Body of pancreas (tissue), 4 donors: ENCODE measurements at regions not wholly inside any gene's neighbourhood (a gene's known extent, or its start where the extent isn't known, plus 50 kb on each side); places are given as distances from the start of the nearest gene placed in this dataset.

Experiments
- ATAC-seq: fragments of 150-250 bp; one replicate; pipeline ENCODE4 v1.9.1; 2016
- DNase-seq, 4 donors: peaks; one replicate each; pipeline ENCODE4 v3.0.0-alpha.2; 2019
- H3K27ac ChIP-seq, 4 donors: fragments of 200-600 bp; sonication (generic); 1 replicate in 3 of 4; 2 replicates in 1 of 4; pipeline versions ENCODE4 v1.5.1 to v1.6.1; 2016 to 2019; ENCODE audit warnings: mild to moderate bottlenecking in 1 of 4, mixed read lengths in 1 of 4, moderate library complexity in 1 of 4
- H3K27me3 ChIP-seq, 2 donors: fragments of 200-600 bp; sonication (generic); one replicate each; pipeline ENCODE4 v1.6.0; 2016; ENCODE audit warnings: mild to moderate bottlenecking in 1 of 2
- H3K36me3 ChIP-seq, 2 donors: fragments of 200-600 bp; sonication (generic); replicated peaks in 1 of 2; 2 replicates each; pipeline ENCODE4 v1.5.1; 2016; ENCODE audit warnings: low read depth in 2 of 2; ENCODE audit not compliant: insufficient read depth in 1 of 2
- H3K4me1 ChIP-seq: fragments of 200-600 bp; sonication (generic); one replicate; pipeline ENCODE4 v1.6.0; 2016
- H3K4me3 ChIP-seq, 2 donors: fragments of 200-600 bp; sonication (generic); 1 replicate in 1 of 2; 2 replicates in 1 of 2; pipeline ENCODE4 v1.5.1; 2016 to 2019
- H3K9me3 ChIP-seq, 3 donors: fragments of 200-600 bp; sonication (generic); 1 replicate in 2 of 3; 2 replicates in 1 of 3; pipeline ENCODE4 v1.5.1; 2016
- CTCF ChIP-seq, 7 experiments: fragments of 450-650 bp in 4 of 7; fragments of 200-600 bp in 3 of 7; sonication (generic) in 3 of 7; IDR thresholded peaks; one replicate each; pipeline ENCODE4 v1.5.1; 2016 to 2019; ENCODE audit warnings: antibody characterized with exemption in 7 of 7
- POLR2A ChIP-seq, 3 donors: fragments of 450-650 bp; IDR thresholded peaks; one replicate each; pipeline ENCODE4 v1.6.1; 2016; ENCODE audit warnings: antibody characterized with exemption in 3 of 3, mild to moderate bottlenecking in 2 of 3
- WGBS, 2 donors: methylation state at CpG; one replicate each; pipeline ENCODE4 v1.1.5; 2017; 5-methylcytosine and 5-hydroxymethylcytosine counted together
- intact Hi-C: fragments of 100-400 bp; cut with DNase I; formaldehyde crosslinking; loops from one replicate; pipeline ENCODE4 v1.15.1; 2023

- whole genome bisulfite sequencing, 2 donors, result 67 to 70% methylated on average over 1 of the region's 1 CpG
- no peaks in the 10 kb centered on the region for H3K9me3 ChIP-seq
- no peaks in the 10 kb centered on the region for H3K27me3 ChIP-seq
- H3K4me1 ChIP-seq, result no peaks in the 10 kb centered on the region
- ATAC-seq (peak; percentile 42), DNase-seq (peak in 3 of 4 donors; percentile 10 to 18 (median 12))
- TF ChIP-seq POLR2A (IDR thresholded peaks at IDR 0.05) (no peak), CTCF (IDR thresholded peaks at IDR 0.05) (peak in 5 of 7 experiments; percentile 16 to 52 (median 27))
- H3K27ac ChIP-seq, result no peak overlapping the region
- no peak overlapping the region for H3K4me3 ChIP-seq
- intact Hi-C loops, result no loop called here
- H3K36me3 ChIP-seq, result no peaks in the 10 kb centered on the region
These were observed 54.8 kb upstream of the CCDC178 start for GRCh38 chr18:33495278-33495677.
